ENCODE measurements at regions not wholly inside any gene's neighbourhood (a gene's known extent, or its start where the extent isn't known, plus 50 kb on each side); places are given as distances from the start of the nearest gene placed in this dataset.

DNA sequence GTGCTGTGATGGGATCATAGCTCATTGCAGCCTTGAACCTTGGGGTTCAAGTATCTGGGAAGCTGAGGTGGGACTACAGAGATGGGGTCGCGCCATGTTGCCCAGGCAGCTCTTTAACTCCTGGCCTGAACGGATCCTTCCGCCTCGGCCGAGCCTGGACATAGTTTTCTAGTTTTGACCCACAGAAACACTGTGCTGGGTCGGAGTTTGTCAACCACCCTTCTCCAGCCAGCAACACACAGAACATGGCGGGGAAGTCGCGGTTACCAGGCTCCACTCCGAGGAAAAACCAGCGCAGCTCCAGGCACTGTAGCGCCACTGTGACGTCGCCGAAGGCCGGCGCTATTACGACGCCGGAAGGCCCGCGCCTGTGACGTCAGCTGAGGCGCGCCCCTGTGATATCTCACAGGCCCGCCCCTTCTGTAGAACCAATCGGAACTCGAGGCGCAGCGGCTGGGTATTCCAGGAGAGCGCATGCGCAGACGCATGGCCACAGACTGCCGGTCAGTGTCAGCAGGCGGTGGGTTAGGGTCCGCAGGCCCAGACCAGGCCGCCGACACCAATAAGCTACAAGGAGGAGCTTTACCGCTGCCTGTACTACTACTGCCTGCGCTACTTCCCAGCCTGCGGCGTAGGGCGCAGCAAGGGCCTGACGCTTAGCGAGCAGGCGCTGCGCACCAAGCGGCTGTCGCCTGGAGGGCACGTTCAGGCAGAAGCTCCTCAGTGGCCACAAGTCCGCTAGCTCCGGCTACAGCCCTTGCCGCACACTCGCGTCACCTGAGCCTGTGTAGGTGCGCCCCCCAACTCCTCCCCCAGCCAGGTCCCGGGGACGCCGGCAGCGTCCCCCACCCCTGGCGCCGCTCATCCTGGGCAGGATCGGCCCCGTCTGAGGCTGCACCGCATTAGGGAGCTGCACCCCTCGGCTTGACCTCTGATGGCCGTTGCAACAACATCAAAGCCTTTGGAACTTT lies 135.2 kb upstream of the KCTD7 start:
- Histone ChIP-seq H3K27ac (peak overlapping the region; percentile 91 to 95 (median 92)), H3K36me3 (no peaks in the 10 kb centered on the region), H3K4me1 (peaks cover 11 to 21% (median 11%) of the 10 kb centered on the region in 4 donors), H3K27me3 (no peaks in the 10 kb centered on the region), H3K4me3 (peak overlapping the region; percentile 63 to 98 (median 76)), H3K9me3 (no peaks in the 10 kb centered on the region)
- WGBS, 2 donors, result 0 to 1% methylated on average over 21 to 51 of the region's 68 CpGs
- TF ChIP-seq POLR2A (IDR thresholded peaks at IDR 0.05), result peak; percentile 80 to 97 (median 94)
- TF ChIP-seq, protein P1, sequence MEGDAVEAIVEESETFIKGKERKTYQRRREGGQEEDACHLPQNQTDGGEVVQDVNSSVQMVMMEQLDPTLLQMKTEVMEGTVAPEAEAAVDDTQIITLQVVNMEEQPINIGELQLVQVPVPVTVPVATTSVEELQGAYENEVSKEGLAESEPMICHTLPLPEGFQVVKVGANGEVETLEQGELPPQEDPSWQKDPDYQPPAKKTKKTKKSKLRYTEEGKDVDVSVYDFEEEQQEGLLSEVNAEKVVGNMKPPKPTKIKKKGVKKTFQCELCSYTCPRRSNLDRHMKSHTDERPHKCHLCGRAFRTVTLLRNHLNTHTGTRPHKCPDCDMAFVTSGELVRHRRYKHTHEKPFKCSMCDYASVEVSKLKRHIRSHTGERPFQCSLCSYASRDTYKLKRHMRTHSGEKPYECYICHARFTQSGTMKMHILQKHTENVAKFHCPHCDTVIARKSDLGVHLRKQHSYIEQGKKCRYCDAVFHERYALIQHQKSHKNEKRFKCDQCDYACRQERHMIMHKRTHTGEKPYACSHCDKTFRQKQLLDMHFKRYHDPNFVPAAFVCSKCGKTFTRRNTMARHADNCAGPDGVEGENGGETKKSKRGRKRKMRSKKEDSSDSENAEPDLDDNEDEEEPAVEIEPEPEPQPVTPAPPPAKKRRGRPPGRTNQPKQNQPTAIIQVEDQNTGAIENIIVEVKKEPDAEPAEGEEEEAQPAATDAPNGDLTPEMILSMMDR (IDR thresholded peaks at IDR 0.05), result peak in 4 of 6 experiments; percentile 58 to 76 (median 68)
- TF ChIP-seq POLR2AphosphoS5 (IDR thresholded peaks at IDR 0.05), result peak; percentile 97 to 99
- TF ChIP-seq EP300 (IDR thresholded peaks at IDR 0.05), result peak in 1 of 4 donors; percentile 55
- DNase-seq, result peak; percentile 98 to 99
- ATAC-seq (ENCODE audit: low FRiP score in 2 of 2), result peak; percentile 99

DNA sequence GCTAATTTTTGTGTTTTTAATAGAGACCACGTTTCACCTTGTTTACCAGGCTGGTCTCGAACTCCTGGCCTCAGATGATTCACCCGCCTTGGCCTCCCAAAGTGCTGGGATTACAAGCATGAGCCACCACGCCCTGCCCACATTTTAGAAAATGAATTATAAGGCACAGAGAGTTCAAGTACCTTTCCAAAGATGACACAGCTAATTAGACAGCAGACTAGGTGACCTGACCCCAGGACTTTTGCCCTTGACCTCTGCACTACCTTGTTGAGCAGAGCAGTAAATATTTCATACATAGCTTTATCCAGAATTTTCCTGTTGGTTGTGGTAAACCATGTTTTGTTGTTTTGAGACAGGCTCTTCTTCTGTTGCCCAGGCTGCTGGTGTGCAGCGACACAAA lies 131.3 kb upstream of the KCTD7 start:
- H3K4me1 ChIP-seq, result peaks cover 11 to 18% (median 11%) of the 10 kb centered on the region in 4 donors
- H3K27me3 ChIP-seq, result no peaks in the 10 kb centered on the region
- TF ChIP-seq, protein P1 (IDR thresholded peaks at IDR 0.05), result no peak
- no peak for TF ChIP-seq POLR2A (IDR thresholded peaks at IDR 0.05)
- no peak for TF ChIP-seq EP300 (IDR thresholded peaks at IDR 0.05)
- TF ChIP-seq POLR2AphosphoS5 (IDR thresholded peaks at IDR 0.05), result no peak
- DNase-seq (no peak), ATAC-seq (ENCODE audit: low FRiP score in 2 of 2) (no peak)
- no peak overlapping the region for H3K27ac ChIP-seq
- 91 to 94% methylated on average over 5 of the region's 5 CpGs for WGBS, 2 donors
- no peaks in the 10 kb centered on the region for H3K36me3 ChIP-seq
- H3K4me3 ChIP-seq, result no peak overlapping the region
- H3K9me3 ChIP-seq, result no peaks in the 10 kb centered on the region

GRCh38 chr7:66500087-66500486 lies 128.6 kb upstream of the KCTD7 start:
- ATAC-seq (ENCODE audit: low FRiP score in 2 of 2) (no peak), DNase-seq (peak in 1 of 2 donors; percentile 19)
- Histone ChIP-seq H3K4me1 (no peaks in the 10 kb centered on the region), H3K27me3 (no peaks in the 10 kb centered on the region), H3K9me3 (no peaks in the 10 kb centered on the region), H3K36me3 (no peaks in the 10 kb centered on the region), H3K4me3 (no peak overlapping the region), H3K27ac (no peak overlapping the region)
- TF ChIP-seq, protein P1 (IDR thresholded peaks at IDR 0.05), result no peak
- no peak for TF ChIP-seq POLR2AphosphoS5 (IDR thresholded peaks at IDR 0.05)
- 86 to 89% methylated on average over 3 of the region's 3 CpGs for WGBS, 2 donors

GRCh38 chr7:66502230-66503035 lies 126.2 kb upstream of the KCTD7 start:
- Histone ChIP-seq H3K27me3 (peaks cover 0 to 9% (median 5%) of the 10 kb centered on the region in 4 donors), H3K4me1 (peaks cover 4 to 10% (median 7%) of the 10 kb centered on the region in 4 donors), H3K4me3 (no peak overlapping the region), H3K36me3 (no peaks in the 10 kb centered on the region), H3K27ac (no peak overlapping the region), H3K9me3 (no peaks in the 10 kb centered on the region)
- TF ChIP-seq EP300 (IDR thresholded peaks at IDR 0.05) (no peak), POLR2AphosphoS5 (IDR thresholded peaks at IDR 0.05) (no peak), POLR2A (IDR thresholded peaks at IDR 0.05) (no peak)
- TF ChIP-seq, protein P1 (IDR thresholded peaks at IDR 0.05), result no peak
- ATAC-seq (ENCODE audit: low FRiP score in 2 of 2), result no peak
- WGBS, 2 donors, result 83 to 89% methylated on average over 9 to 12 of the region's 12 CpGs
- peak in 1 of 2 donors; percentile 49 for DNase-seq

Measured in upper lobe of left lung (tissue), 6 donors.